Tibial artery (tissue), 4 donors: ENCODE measurements at regions not wholly inside any gene's neighbourhood (a gene's known extent, or its start where the extent isn't known, plus 50 kb on each side); places are given as distances from the start of the nearest gene placed in this dataset.

Experiments used
- DNase-seq, 2 donors: peaks; one replicate each; pipeline ENCODE4 v3.0.0-alpha.2; 2019
- H3K27ac ChIP-seq, 2 donors: fragments of 200-600 bp; sonication (generic) in 1 of 2; 1 replicate in 1 of 2; 2 replicates in 1 of 2; pipeline ENCODE4 v1.5.1; 2018 to 2019; ENCODE audit warnings: mild to moderate bottlenecking in 1 of 2
- H3K27me3 ChIP-seq, 2 donors: fragments of 200-600 bp; sonication (generic) in 1 of 2; one replicate each; pipeline versions ENCODE4 v1.5.1 to v1.6.0; 2016 to 2019
- H3K36me3 ChIP-seq, 3 donors: fragments of 200-600 bp; sonication (generic) in 2 of 3; one replicate each; pipeline ENCODE4 v1.5.1; 2016 to 2019; ENCODE audit warnings: mild to moderate bottlenecking in 2 of 3
- H3K4me1 ChIP-seq, 4 donors: fragments of 200-600 bp; sonication (generic) in 2 of 4; 1 replicate in 3 of 4; 2 replicates in 1 of 4; pipeline ENCODE4 v1.5.1; 2016 to 2019
- H3K4me3 ChIP-seq, 2 donors: fragments of 200-600 bp; sonication (generic) in 1 of 2; 1 replicate in 1 of 2; 2 replicates in 1 of 2; pipeline ENCODE4 v1.5.1; 2018 to 2019; ENCODE audit warnings: mild to moderate bottlenecking in 2 of 2
- H3K9me3 ChIP-seq, 3 donors: fragments of 200-600 bp; sonication (generic) in 1 of 3; one replicate each; pipeline ENCODE4 v1.5.1; 2016 to 2019
- CTCF ChIP-seq, 2 experiments: fragments of 200-600 bp in 1 of 2; fragments of 450-650 bp in 1 of 2; IDR thresholded peaks; one replicate each; pipeline ENCODE4 v1.5.1; 2017 to 2019; ENCODE audit warnings: antibody characterized with exemption in 2 of 2, mild to moderate bottlenecking in 1 of 2, moderate library complexity in 1 of 2
- intact Hi-C: fragments of 100-400 bp; cut with DNase I; formaldehyde crosslinking; loops from one replicate; pipeline ENCODE4 v1.15.0; 2023; ENCODE audit warnings: low total_unique reads

- no peak for DNase-seq
- TF ChIP-seq CTCF (IDR thresholded peaks at IDR 0.05) = no peak
- no peak overlapping the region for H3K27ac ChIP-seq
- no peaks in the 10 kb centered on the region for H3K36me3 ChIP-seq
- intact Hi-C loops = no loop called here
- no peaks in the 10 kb centered on the region for H3K4me1 ChIP-seq
- H3K27me3 ChIP-seq = peaks cover 0 to 3% of the 10 kb centered on the region in 2 donors
- H3K4me3 ChIP-seq = no peak overlapping the region
- H3K9me3 ChIP-seq = no peaks in the 10 kb centered on the region
Observed at GRCh38 chr10:44463511-44464121, 78.7 kb upstream of the CXCL12 start.

- peaks cover 0 to 3% of the 10 kb centered on the region in 2 donors for H3K27me3 ChIP-seq
- H3K4me3 ChIP-seq = no peak overlapping the region
- no peaks in the 10 kb centered on the region for H3K4me1 ChIP-seq
- no peak overlapping the region for H3K27ac ChIP-seq
- DNase-seq = no peak
- TF ChIP-seq CTCF (IDR thresholded peaks at IDR 0.05) = no peak
- intact Hi-C loops = no loop called here
- no peaks in the 10 kb centered on the region for H3K36me3 ChIP-seq
- no peaks in the 10 kb centered on the region for H3K9me3 ChIP-seq
Observed at GRCh38 chr10:44464503-44464902, 79.6 kb upstream of the CXCL12 start.

- H3K4me1 ChIP-seq = no peaks in the 10 kb centered on the region
- H3K9me3 ChIP-seq = no peaks in the 10 kb centered on the region
- intact Hi-C loops = no loop called here
- no peak overlapping the region for H3K27ac ChIP-seq
- no peak for TF ChIP-seq CTCF (IDR thresholded peaks at IDR 0.05)
- no peaks in the 10 kb centered on the region for H3K36me3 ChIP-seq
- no peak overlapping the region for H3K4me3 ChIP-seq
- DNase-seq = no peak
- peaks cover 0 to 3% of the 10 kb centered on the region in 2 donors for H3K27me3 ChIP-seq
Observed at GRCh38 chr10:44465401-44466115, 80.7 kb upstream of the CXCL12 start.

GRCh38 chr10:44466236-44466635, 81.3 kb upstream of the CXCL12 start:
- H3K36me3 ChIP-seq = no peaks in the 10 kb centered on the region
- TF ChIP-seq CTCF (IDR thresholded peaks at IDR 0.05) = no peak
- no peak overlapping the region for H3K27ac ChIP-seq
- no peaks in the 10 kb centered on the region for H3K9me3 ChIP-seq
- H3K4me1 ChIP-seq = no peaks in the 10 kb centered on the region
- peaks cover 0 to 3% of the 10 kb centered on the region in 2 donors for H3K27me3 ChIP-seq
- H3K4me3 ChIP-seq = no peak overlapping the region
- no peak for DNase-seq
- intact Hi-C loops = no loop called here

GRCh38 chr10:44467090-44467489, 82.2 kb upstream of the CXCL12 start:
- H3K27ac ChIP-seq = no peak overlapping the region

More at GRCh38 chr10:44467090-44467489, 82.2 kb upstream of the CXCL12 start:
- no peaks in the 10 kb centered on the region for H3K9me3 ChIP-seq
- H3K36me3 ChIP-seq = no peaks in the 10 kb centered on the region
- no peak for DNase-seq
- H3K27me3 ChIP-seq = peaks cover 0 to 3% of the 10 kb centered on the region in 2 donors
- intact Hi-C loops = no loop called here
- H3K4me1 ChIP-seq = no peaks in the 10 kb centered on the region
- no peak for TF ChIP-seq CTCF (IDR thresholded peaks at IDR 0.05)
- no peak overlapping the region for H3K4me3 ChIP-seq
